CD4-positive, alpha-beta T cell (primary cell): ENCODE measurements at regions not wholly inside any gene's neighbourhood (a gene's known extent, or its start where the extent isn't known, plus 50 kb on each side); places are given as distances from the start of the nearest gene placed in this dataset.

ENCODE experiments used
- ATAC-seq: fragments of 200-7000 bp; cut with Tn5 transposase; one replicate; pipeline ENCODE4 v1.10.0; 2022; ENCODE audit warnings: mild to moderate bottlenecking; ENCODE audit not compliant: poor library complexity
- CTCF ChIA-PET: fragments of 350-600 bp; sonication (Branson Sonifier 250); formaldehyde crosslinking; loops from one replicate; lab custom pipeline; 2021; ENCODE audit warnings: antibody characterized with exemption, inconsistent platforms; lab: Charles Lee
- POLR2A ChIA-PET: fragments of 350-600 bp; sonication (Branson Sonifier 250); formaldehyde crosslinking; loops from one replicate; lab custom pipeline; 2021; ENCODE audit warnings: antibody characterized with exemption, inconsistent platforms; lab: Charles Lee
- DNase-seq, 14 experiments: peaks; one replicate each; pipeline ENCODE4 v3.0.0-alpha.2; 2013 to 2020; ENCODE audit warnings: mixed read lengths in 2 of 14
- H3K27ac ChIP-seq, 2 donors: one replicate each; pipeline versions ENCODE4 v1.5.1 to v1.7.0; 2013; ENCODE audit warnings: low read length in 2 of 2, low read depth in 1 of 2, mild to moderate bottlenecking in 1 of 2
- H3K27me3 ChIP-seq, 2 experiments: 1 replicate in 1 of 2; 2 replicates in 1 of 2; pipeline versions ENCODE4 v1.6.1 to v1.7.0; 2013; ENCODE audit warnings: low read length in 2 of 2, control low read depth in 1 of 2, mild to moderate bottlenecking in 1 of 2, moderate library complexity in 1 of 2; ENCODE audit not compliant: insufficient read depth in 2 of 2, control insufficient read depth in 1 of 2
- H3K36me3 ChIP-seq: one replicate; pipeline ENCODE4 v1.6.1; 2013; ENCODE audit warnings: low read length, control low read depth; ENCODE audit not compliant: insufficient read depth
- H3K4me1 ChIP-seq: one replicate; pipeline ENCODE4 v1.6.1; 2013; ENCODE audit warnings: low read length, control low read depth; ENCODE audit not compliant: insufficient read depth
- H3K4me3 ChIP-seq: one replicate; pipeline ENCODE4 v1.5.1; 2013; ENCODE audit warnings: mild to moderate bottlenecking, low read length, moderate library complexity
- H3K9me3 ChIP-seq, 2 experiments: 1 replicate in 1 of 2; 2 replicates in 1 of 2; pipeline versions ENCODE4 v1.6.1 to v1.7.0; 2013; ENCODE audit warnings: low read length in 2 of 2, mild to moderate bottlenecking in 2 of 2, control low read depth in 1 of 2, moderate library complexity in 1 of 2; ENCODE audit not compliant: control insufficient read depth in 1 of 2, insufficient read depth in 1 of 2
- H3K27ac Mint-ChIP-seq: one replicate; pipeline ENCODE4 v1.8.0; 2020; ENCODE audit warnings: mixed read lengths
- H3K27me3 Mint-ChIP-seq: one replicate; pipeline ENCODE4 v1.8.0; 2021; ENCODE audit warnings: mixed read lengths
- H3K36me3 Mint-ChIP-seq: one replicate; pipeline ENCODE4 v1.8.0; 2021; ENCODE audit warnings: low read depth, mixed read lengths
- H3K4me1 Mint-ChIP-seq: one replicate; pipeline ENCODE4 v1.8.0; 2021; ENCODE audit warnings: low read depth, mixed read lengths
- H3K4me3 Mint-ChIP-seq: one replicate; pipeline ENCODE4 v1.8.0; 2020; ENCODE audit warnings: mild to moderate bottlenecking, mixed read lengths
- H3K9me3 Mint-ChIP-seq: one replicate; pipeline ENCODE4 v1.8.0; 2020; ENCODE audit warnings: mixed read lengths
- CTCF ChIP-seq: fragments of 200-600 bp; IDR thresholded peaks from one replicate; pipeline ENCODE4 v1.8.0; 2022; ENCODE audit warnings: antibody characterized with exemption, mild to moderate bottlenecking
- intact Hi-C, 2 experiments: fragments of 100-400 bp; cut with DNase I in 1 of 2; cut with micrococcal nuclease in 1 of 2; formaldehyde crosslinking; loops; one replicate each; pipeline versions ENCODE4 v1.15.1 to v1.9.0; 2023 to 2025; cut with DNase I, micrococcal nuclease

GRCh38 chr3:72232331-72232730, 447.4 kb upstream of the PROK2 start:
- intact Hi-C loops = no loop called here
- no peaks in the 10 kb centered on the region for H3K36me3 Mint-ChIP-seq
- Histone ChIP-seq H3K27me3 (no peaks in the 10 kb centered on the region), H3K4me3 (no peak overlapping the region), H3K9me3 (no peaks in the 10 kb centered on the region), H3K36me3 (no peaks in the 10 kb centered on the region), H3K4me1 (no peaks in the 10 kb centered on the region), H3K27ac (no peak overlapping the region)
- H3K27me3 Mint-ChIP-seq = no peaks in the 10 kb centered on the region
- ATAC-seq (no peak), DNase-seq (no peak)
- no peak for TF ChIP-seq CTCF
- no peak overlapping the region for H3K4me3 Mint-ChIP-seq
- CTCF ChIA-PET = no interaction called here
- H3K4me1 Mint-ChIP-seq = no peaks in the 10 kb centered on the region
- POLR2A ChIA-PET = no interaction called here
- H3K27ac Mint-ChIP-seq = no peak overlapping the region
- H3K9me3 Mint-ChIP-seq = no peaks in the 10 kb centered on the region

DNA sequence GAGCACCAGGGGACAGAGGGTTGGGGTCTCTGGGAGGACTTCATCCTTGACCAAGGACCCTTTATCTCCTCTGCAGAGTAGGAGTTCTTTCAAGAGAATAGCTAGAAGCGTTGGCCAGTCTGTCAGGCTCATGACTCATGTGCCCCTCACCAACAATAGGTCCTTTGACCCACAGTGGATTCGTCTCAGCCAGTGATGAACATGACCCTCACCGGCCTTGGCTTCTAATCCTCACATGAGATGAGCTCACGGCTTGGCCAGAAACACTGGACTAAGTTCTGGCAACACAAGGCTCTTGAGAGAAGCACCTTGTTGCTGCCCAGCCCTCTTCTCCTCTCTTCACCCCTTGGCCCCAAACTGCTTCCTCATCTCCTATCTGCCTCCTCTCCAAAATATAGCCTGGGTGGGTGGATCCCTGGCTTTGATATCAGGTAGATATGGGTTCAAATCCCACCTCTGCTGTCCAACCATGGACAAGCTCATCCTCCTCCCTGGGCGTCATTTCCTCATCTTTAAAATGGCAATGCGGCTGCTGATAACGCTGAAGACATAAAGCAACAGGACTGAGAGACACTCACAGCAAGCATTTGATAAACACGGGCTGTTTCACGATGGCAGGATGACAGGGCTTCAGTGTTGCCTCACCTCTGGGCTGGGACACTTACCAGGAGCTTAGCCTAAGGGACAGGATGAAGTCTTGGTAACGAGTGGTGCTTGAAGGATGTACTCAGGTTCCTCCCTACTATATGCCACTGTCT, 446.7 kb upstream of the PROK2 start:
- H3K4me1 Mint-ChIP-seq = no peaks in the 10 kb centered on the region
- H3K36me3 ChIP-seq = no peaks in the 10 kb centered on the region
- ChIA-PET CTCF (no interaction called here), POLR2A (no interaction called here)
- no peaks in the 10 kb centered on the region for H3K9me3 ChIP-seq
- ATAC-seq (no peak), DNase-seq (no peak)
- H3K9me3 Mint-ChIP-seq = no peaks in the 10 kb centered on the region
- no peaks in the 10 kb centered on the region for H3K27me3 Mint-ChIP-seq
- no peak for TF ChIP-seq CTCF
- intact Hi-C loops = no loop called here
- H3K4me3 Mint-ChIP-seq = no peak overlapping the region
- H3K36me3 Mint-ChIP-seq = no peaks in the 10 kb centered on the region
- H3K27me3 ChIP-seq = no peaks in the 10 kb centered on the region
- H3K4me1 ChIP-seq = no peaks in the 10 kb centered on the region
- no peak overlapping the region for H3K4me3 ChIP-seq
- no peak overlapping the region for H3K27ac Mint-ChIP-seq
- H3K27ac ChIP-seq = no peak overlapping the region

- no peaks in the 10 kb centered on the region for H3K27me3 ChIP-seq
- peaks cover 0 to 3% of the 10 kb centered on the region in 2 experiments for H3K9me3 ChIP-seq
- Mint-ChIP-seq H3K27ac (no peak overlapping the region), H3K9me3 (peaks cover 2% of the 10 kb centered on the region), H3K4me3 (no peak overlapping the region), H3K27me3 (no peaks in the 10 kb centered on the region), H3K4me1 (no peaks in the 10 kb centered on the region), H3K36me3 (peaks cover 2% of the 10 kb centered on the region)
- H3K4me3 ChIP-seq = no peak overlapping the region
- H3K4me1 ChIP-seq = no peaks in the 10 kb centered on the region
- ATAC-seq (no peak), DNase-seq (no peak)
- H3K27ac ChIP-seq = no peak overlapping the region
- ChIA-PET CTCF (no interaction called here), POLR2A (no interaction called here)
- no peak for TF ChIP-seq CTCF
- H3K36me3 ChIP-seq = no peaks in the 10 kb centered on the region
- intact Hi-C loops = no loop called here
Observed at GRCh38 chr3:72230774-72231379, 445.9 kb upstream of the PROK2 start.
